WTC11 (cell line): ENCODE measurements at regions not wholly inside any gene's neighbourhood (a gene's known extent, or its start where the extent isn't known, plus 50 kb on each side); places are given as distances from the start of the nearest gene placed in this dataset.

Experiments used
- CBFB ChIP-seq: sonication (generic); formaldehyde crosslinking; IDR thresholded peaks from 2 replicates; pipeline ENCODE4 v1.8.1; 2022; ENCODE audit warnings: mild to moderate bottlenecking, low read depth, missing genetic modification reagents
- CTCF ChIP-seq: fragments of 200-600 bp; IDR thresholded peaks from 2 replicates; pipeline ENCODE4 v1.8.0; 2022; ENCODE audit warnings: antibody characterized with exemption
- EMX1 ChIP-seq: fragments of 250-450 bp; sonication (Bioruptor Pico); IDR thresholded peaks from 2 replicates; pipeline ENCODE4 v1.8.0; 2021; ENCODE audit warnings: mild to moderate bottlenecking
- ESRRA ChIP-seq: sonication (generic); formaldehyde crosslinking; IDR thresholded peaks from 2 replicates; pipeline ENCODE4 v1.8.1; 2022; ENCODE audit warnings: mild to moderate bottlenecking, missing genetic modification reagents, borderline replicate concordance
- MAX ChIP-seq: sonication (generic); formaldehyde crosslinking; IDR thresholded peaks from 2 replicates; pipeline ENCODE4 v1.8.0; 2022; ENCODE audit warnings: mild to moderate bottlenecking, missing genetic modification reagents
- TCF7 ChIP-seq: sonication (generic); formaldehyde crosslinking; IDR thresholded peaks from 2 replicates; pipeline ENCODE4 v1.8.0; 2022; ENCODE audit warnings: mild to moderate bottlenecking, low read depth, missing genetic modification reagents, moderate library complexity
- ZNF232 ChIP-seq: sonication (generic); formaldehyde crosslinking; IDR thresholded peaks from 2 replicates; pipeline ENCODE4 v1.8.0; 2022; ENCODE audit warnings: mild to moderate bottlenecking, missing genetic modification reagents
- ZNF263 ChIP-seq: sonication (generic); formaldehyde crosslinking; IDR thresholded peaks from 2 replicates; pipeline ENCODE4 v1.8.1; 2022; ENCODE audit warnings: low read depth, mild to moderate bottlenecking, moderate library complexity, missing genetic modification reagents

- TF ChIP-seq ESRRA (CRISPR knock-in tag), result no peak
- no peak for TF ChIP-seq ZNF263
- TF ChIP-seq CTCF, result no peak
- TF ChIP-seq TCF7, result no peak
- TF ChIP-seq MAX, result no peak
- no peak for TF ChIP-seq EMX1
- no peak for TF ChIP-seq CBFB (CRISPR knock-in tag)
- TF ChIP-seq ZNF232, result no peak
Measured at GRCh38 chr6:169370054-169370453, 116.4 kb upstream of the THBS2 start.
